ENCODE measurements at regions not wholly inside any gene's neighbourhood (a gene's known extent, or its start where the extent isn't known, plus 50 kb on each side); places are given as distances from the start of the nearest gene placed in this dataset.

- H3K9me3 Mint-ChIP-seq, result peaks cover 2% of the 10 kb centered on the region
Measured at GRCh38 chr11:128179512-128179911, 407.8 kb downstream of the ETS1 start.

DNA sequence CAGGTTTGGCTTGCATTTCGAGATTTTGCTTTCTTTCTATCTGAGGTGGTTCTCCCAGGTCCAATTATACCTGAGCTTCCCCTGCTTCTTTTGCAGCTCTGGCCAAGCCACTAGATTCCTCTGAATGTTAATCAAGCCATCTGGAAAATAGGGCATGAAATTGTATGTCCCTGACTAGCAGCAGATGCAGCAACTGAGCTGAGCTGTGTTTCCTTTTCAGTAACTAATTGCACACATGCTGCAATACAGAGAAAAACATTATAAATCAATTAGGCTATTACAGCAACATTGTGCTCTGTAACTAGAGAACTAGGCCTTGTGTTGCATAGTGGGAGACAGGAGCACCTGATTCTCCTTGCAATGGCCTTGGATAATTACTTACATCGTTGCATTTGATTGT lies 408.3 kb downstream of the ETS1 start:
- no peak overlapping the region for H3K27ac Mint-ChIP-seq
- ATAC-seq (ENCODE audit: low read depth) (no peak), DNase-seq (ENCODE audit: low spot score in 2 of 2) (no peak)
- no peaks in the 10 kb centered on the region for H3K36me3 Mint-ChIP-seq
- no peak overlapping the region for H3K4me3 Mint-ChIP-seq
- peaks cover 2% of the 10 kb centered on the region for H3K27me3 Mint-ChIP-seq
- peaks cover 3% of the 10 kb centered on the region for H3K4me1 Mint-ChIP-seq
- no peaks in the 10 kb centered on the region for H3K9me3 Mint-ChIP-seq

More at GRCh38 chr11:128179512-128179911, 407.8 kb downstream of the ETS1 start:
- H3K27me3 Mint-ChIP-seq, result peaks cover 2% of the 10 kb centered on the region
- DNase-seq (ENCODE audit: low spot score in 2 of 2) (no peak), ATAC-seq (ENCODE audit: low read depth) (no peak)
- no peaks in the 10 kb centered on the region for H3K36me3 Mint-ChIP-seq
- peaks cover 3% of the 10 kb centered on the region for H3K4me1 Mint-ChIP-seq
- no peak overlapping the region for H3K27ac Mint-ChIP-seq
- no peak overlapping the region for H3K4me3 Mint-ChIP-seq

GRCh38 chr11:128174465-128175291 lies 412.7 kb downstream of the ETS1 start:
- no peak for DNase-seq (ENCODE audit: low spot score in 2 of 2)
- Mint-ChIP-seq H3K27me3 (peaks cover 1% of the 10 kb centered on the region), H3K4me3 (no peak overlapping the region), H3K36me3 (no peaks in the 10 kb centered on the region), H3K9me3 (no peaks in the 10 kb centered on the region), H3K4me1 (peaks cover 3% of the 10 kb centered on the region), H3K27ac (no peak overlapping the region)
- ATAC-seq (ENCODE audit: low read depth), result no peak

GRCh38 chr11:128172046-128172878 lies 415.1 kb downstream of the ETS1 start:
- no peaks in the 10 kb centered on the region for H3K36me3 Mint-ChIP-seq
- no peaks in the 10 kb centered on the region for H3K9me3 Mint-ChIP-seq
- H3K27me3 Mint-ChIP-seq, result peaks cover 5% of the 10 kb centered on the region
- DNase-seq (ENCODE audit: low spot score in 2 of 2) (peak; percentile 77 to 83), ATAC-seq (ENCODE audit: low read depth) (peak; percentile 84)
- H3K27ac Mint-ChIP-seq, result no peak overlapping the region
- peaks cover 3% of the 10 kb centered on the region for H3K4me1 Mint-ChIP-seq
- H3K4me3 Mint-ChIP-seq, result no peak overlapping the region

- DNase-seq (ENCODE audit: low spot score in 2 of 2), result no peak
- H3K4me1 Mint-ChIP-seq, result peaks cover 3% of the 10 kb centered on the region
- H3K4me3 Mint-ChIP-seq, result no peak overlapping the region
- no peaks in the 10 kb centered on the region for H3K9me3 Mint-ChIP-seq
- ATAC-seq (ENCODE audit: low read depth), result no peak
- H3K36me3 Mint-ChIP-seq, result no peaks in the 10 kb centered on the region
- no peak overlapping the region for H3K27ac Mint-ChIP-seq
- peaks cover 5% of the 10 kb centered on the region for H3K27me3 Mint-ChIP-seq
Measured at GRCh38 chr11:128171506-128171905, 415.9 kb downstream of the ETS1 start.

GRCh38 chr11:128165572-128165971 lies 421.8 kb downstream of the ETS1 start:
- Mint-ChIP-seq H3K27me3 (peaks cover 5% of the 10 kb centered on the region), H3K9me3 (no peaks in the 10 kb centered on the region), H3K4me3 (no peak overlapping the region), H3K27ac (no peak overlapping the region), H3K4me1 (peaks cover 3% of the 10 kb centered on the region), H3K36me3 (no peaks in the 10 kb centered on the region)
- no peak for DNase-seq (ENCODE audit: low spot score in 2 of 2)
- no peak for ATAC-seq (ENCODE audit: low read depth)

DNA sequence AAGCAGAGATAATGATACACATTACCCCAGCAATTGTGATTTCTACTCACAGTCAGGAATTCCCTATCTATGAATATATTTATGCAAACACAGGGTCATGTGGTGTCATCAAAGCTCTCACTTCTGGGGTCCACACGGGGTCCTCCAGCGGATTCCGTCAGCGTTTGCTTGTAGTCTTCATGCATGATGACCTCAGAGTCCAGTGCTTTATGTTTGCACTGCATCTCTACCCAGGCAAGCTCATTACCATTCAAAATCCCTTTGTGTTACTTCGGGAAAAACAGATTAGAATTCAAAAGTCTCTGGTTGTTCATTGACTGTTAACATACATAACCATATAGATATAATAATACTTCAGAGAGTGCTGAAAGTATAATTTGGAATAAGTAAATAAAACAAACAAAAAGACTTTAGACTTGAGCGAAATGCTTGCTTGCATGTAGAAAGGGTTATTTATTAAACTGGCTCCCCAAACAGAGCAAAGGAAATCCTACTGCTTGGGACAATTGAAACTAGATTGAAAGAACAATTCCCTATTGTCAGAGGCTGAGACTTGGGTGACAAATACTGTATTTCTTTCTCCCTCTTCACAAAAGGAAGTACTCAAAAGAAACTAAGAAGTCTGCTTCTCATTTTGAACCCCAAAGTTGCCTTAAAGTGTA lies 423.1 kb downstream of the ETS1 start:
- no peaks in the 10 kb centered on the region for H3K36me3 Mint-ChIP-seq
- DNase-seq (ENCODE audit: low spot score in 2 of 2) (no peak), ATAC-seq (ENCODE audit: low read depth) (no peak)
- H3K4me1 Mint-ChIP-seq, result peaks cover 3% of the 10 kb centered on the region
- H3K27me3 Mint-ChIP-seq, result peaks cover 4% of the 10 kb centered on the region
- H3K4me3 Mint-ChIP-seq, result no peak overlapping the region
- H3K9me3 Mint-ChIP-seq, result no peaks in the 10 kb centered on the region
- no peak overlapping the region for H3K27ac Mint-ChIP-seq

- no peak for DNase-seq (ENCODE audit: low spot score in 2 of 2)
- no peak for ATAC-seq (ENCODE audit: low read depth)
- Mint-ChIP-seq H3K36me3 (no peaks in the 10 kb centered on the region), H3K27ac (no peak overlapping the region), H3K4me1 (peaks cover 3% of the 10 kb centered on the region), H3K4me3 (no peak overlapping the region), H3K27me3 (no peaks in the 10 kb centered on the region), H3K9me3 (no peaks in the 10 kb centered on the region)
Measured at GRCh38 chr11:128161994-128162393, 425.4 kb downstream of the ETS1 start.

DNA sequence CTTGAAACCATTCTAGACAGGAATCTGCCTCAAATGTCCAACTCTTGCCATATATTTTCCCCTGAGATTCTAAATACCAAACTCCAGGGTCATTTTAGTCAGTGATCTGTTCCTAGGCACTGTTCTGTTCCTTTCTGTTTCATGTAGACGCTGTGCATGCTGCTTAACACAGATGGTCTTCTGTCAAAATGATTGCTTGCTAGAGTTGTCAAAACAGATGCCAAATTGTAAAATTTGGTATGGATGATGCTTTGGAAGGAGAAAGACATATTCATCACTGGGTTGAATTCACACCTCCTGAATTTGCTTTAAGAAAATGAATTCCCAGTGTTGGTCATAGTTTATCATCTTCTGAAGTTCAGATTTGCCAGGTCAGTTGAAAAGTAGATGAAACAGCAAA lies 425.9 kb downstream of the ETS1 start:
- peaks cover 3% of the 10 kb centered on the region for H3K4me1 Mint-ChIP-seq
- no peak for DNase-seq (ENCODE audit: low spot score in 2 of 2)
- H3K27ac Mint-ChIP-seq, result no peak overlapping the region
- H3K9me3 Mint-ChIP-seq, result no peaks in the 10 kb centered on the region
- H3K36me3 Mint-ChIP-seq, result no peaks in the 10 kb centered on the region
- no peak overlapping the region for H3K4me3 Mint-ChIP-seq
- no peaks in the 10 kb centered on the region for H3K27me3 Mint-ChIP-seq
- ATAC-seq (ENCODE audit: low read depth), result no peak

DNA sequence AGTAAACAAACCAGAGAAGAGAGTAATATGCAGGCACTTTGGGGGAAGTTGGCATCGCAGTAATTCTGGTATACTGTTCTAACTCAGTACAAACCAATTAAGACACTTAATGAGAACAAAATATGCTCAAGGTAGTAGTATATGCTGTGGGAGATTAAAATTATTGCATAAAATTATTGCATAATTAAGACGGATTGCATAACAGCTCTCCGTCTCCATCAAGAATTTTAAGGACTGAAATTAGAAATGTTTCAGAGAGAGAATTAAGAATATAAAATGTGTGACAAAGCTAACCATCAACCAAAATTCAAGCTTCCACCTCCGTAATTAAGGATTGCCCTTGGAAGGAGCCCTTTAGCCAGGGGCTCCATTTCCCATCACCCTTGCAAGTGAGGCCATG lies 428.5 kb downstream of the ETS1 start:
- Mint-ChIP-seq H3K27me3 (peaks cover 3% of the 10 kb centered on the region), H3K36me3 (no peaks in the 10 kb centered on the region), H3K4me1 (no peaks in the 10 kb centered on the region), H3K27ac (no peak overlapping the region), H3K9me3 (no peaks in the 10 kb centered on the region), H3K4me3 (no peak overlapping the region)
- no peak for DNase-seq (ENCODE audit: low spot score in 2 of 2)
- ATAC-seq (ENCODE audit: low read depth), result no peak

DNA sequence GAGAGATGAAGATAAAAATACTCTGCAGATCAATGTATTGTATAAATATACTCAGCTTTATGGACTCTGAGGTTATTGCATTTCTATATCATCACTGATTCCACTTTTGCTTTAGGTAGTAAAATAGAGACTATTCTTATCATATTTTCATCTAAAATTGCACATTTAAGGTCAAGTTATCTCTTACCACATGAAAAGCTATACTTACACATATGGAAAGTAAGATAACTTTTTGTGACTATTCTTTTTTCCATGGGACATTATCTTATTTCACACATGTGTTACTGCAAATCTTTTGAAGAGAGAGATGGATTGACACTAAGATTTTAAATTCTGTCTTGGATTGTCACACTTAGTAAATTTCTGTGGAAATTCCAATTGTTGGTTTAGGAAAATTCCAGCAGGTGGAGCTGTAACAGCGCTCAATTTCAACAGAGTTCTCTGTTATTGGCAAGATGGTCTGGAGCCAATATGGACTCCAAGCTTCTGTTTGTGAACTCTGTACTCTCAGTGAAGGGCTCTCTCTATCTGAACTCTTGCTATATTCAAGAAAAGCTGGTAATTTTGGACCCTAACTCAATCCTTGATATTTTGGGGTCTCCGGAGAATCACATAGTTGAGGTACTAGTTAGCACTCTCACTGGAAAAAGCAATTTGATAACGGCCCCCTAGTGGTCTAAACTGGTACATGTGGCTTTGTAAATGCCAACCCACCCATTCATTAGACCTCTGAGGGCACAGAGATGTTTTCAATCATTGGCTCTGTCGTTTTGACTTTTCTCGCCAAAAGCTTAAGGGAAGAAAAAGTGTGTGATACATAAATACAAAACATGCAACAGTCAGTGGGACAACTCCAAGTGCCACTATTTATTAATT lies 429.7 kb downstream of the ETS1 start:
- H3K9me3 Mint-ChIP-seq, result no peaks in the 10 kb centered on the region
- H3K4me3 Mint-ChIP-seq, result peak overlapping the region; percentile 69
- no peaks in the 10 kb centered on the region for H3K4me1 Mint-ChIP-seq
- H3K27me3 Mint-ChIP-seq, result peaks cover 3% of the 10 kb centered on the region
- peak; percentile 93 for ATAC-seq (ENCODE audit: low read depth)
- H3K27ac Mint-ChIP-seq, result no peak overlapping the region
- peak; percentile 59 to 65 for DNase-seq (ENCODE audit: low spot score in 2 of 2)
- H3K36me3 Mint-ChIP-seq, result no peaks in the 10 kb centered on the region

DNA sequence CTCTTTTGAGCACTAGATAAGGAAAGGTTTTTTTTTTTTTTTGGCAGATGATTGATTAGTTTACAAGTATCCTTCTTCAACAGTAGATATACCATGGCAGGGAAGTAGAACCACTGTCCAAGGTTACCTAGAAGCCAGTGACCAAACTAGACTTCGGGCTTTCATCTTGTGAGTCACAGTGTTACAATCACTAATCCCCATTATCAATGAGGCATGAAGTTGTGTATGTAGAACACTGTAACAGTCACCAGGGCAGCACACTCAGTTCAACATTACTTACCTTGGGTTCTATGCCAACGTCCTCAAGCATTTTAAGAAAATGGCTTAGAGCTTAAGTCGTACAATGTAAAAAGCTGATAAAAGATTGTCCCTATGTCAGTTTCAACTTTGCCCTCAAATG lies 430.9 kb downstream of the ETS1 start:
- Mint-ChIP-seq H3K27ac (no peak overlapping the region), H3K9me3 (no peaks in the 10 kb centered on the region), H3K4me3 (no peak overlapping the region), H3K27me3 (peaks cover 5% of the 10 kb centered on the region), H3K36me3 (no peaks in the 10 kb centered on the region), H3K4me1 (no peaks in the 10 kb centered on the region)
- DNase-seq (ENCODE audit: low spot score in 2 of 2), result no peak
- ATAC-seq (ENCODE audit: low read depth), result no peak

DNA sequence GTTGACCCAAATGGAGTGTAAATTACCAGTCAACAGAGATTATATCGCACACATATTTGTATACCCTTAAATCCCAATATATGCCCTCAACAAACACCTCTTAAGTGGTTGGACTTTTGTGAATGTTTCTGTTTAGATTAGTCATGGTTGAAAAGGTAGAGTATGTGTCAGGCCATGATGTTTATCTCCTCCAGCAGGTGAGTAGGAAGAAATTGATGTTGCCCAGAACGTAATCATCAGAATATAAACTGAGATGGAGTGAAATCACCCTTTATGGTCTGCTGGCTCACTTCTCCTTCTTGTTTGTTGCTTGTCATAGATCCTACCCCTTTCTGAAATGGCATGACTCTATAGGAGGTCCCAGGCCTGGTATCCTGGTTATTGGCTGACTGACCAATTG lies 431.8 kb downstream of the ETS1 start:
- ATAC-seq (ENCODE audit: low read depth), result no peak
- no peak for DNase-seq (ENCODE audit: low spot score in 2 of 2)
- Mint-ChIP-seq H3K4me3 (no peak overlapping the region), H3K36me3 (no peaks in the 10 kb centered on the region), H3K27me3 (peaks cover 6% of the 10 kb centered on the region), H3K9me3 (no peaks in the 10 kb centered on the region), H3K27ac (no peak overlapping the region), H3K4me1 (no peaks in the 10 kb centered on the region)
